ENCODE measurements at regions not wholly inside any gene's neighbourhood (a gene's known extent, or its start where the extent isn't known, plus 50 kb on each side); places are given as distances from the start of the nearest gene placed in this dataset.

DNA sequence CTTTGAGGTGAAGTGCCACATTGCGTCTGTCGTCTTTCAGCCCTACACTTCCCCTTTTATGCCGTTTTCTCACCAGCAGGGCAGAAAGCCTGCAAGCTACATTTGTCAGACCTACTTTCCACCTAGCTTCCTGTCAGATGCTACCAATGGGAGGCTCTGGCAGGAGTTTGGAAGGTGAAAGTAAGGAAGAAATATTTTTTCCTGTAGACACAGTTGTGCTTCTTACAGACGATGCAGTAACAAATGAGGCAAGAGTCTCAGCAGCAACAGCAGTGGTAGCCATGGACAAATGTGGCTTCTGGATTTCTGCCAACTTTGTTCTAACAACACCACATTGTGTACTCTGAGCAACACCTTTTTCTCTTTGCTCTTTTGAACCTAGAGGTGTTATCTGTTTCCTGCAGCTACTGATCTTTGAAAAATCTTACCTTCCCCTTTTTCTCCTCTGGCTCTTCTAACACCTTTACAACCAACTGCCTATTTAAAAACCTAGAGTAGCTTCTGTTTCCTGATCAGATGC lies 70.6 kb upstream of the STT3B start:
- H3K36me3 Mint-ChIP-seq (ENCODE audit: low read depth): peaks cover 5% of the 10 kb centered on the region; the same call in 1 of the 2 replicates
- no peaks in the 10 kb centered on the region for H3K4me1 Mint-ChIP-seq (ENCODE audit: low read depth)
- H3K27ac Mint-ChIP-seq: no peak overlapping the region
- no peak for DNase-seq
- H3K4me3 Mint-ChIP-seq: no peak overlapping the region
- TF ChIP-seq, protein P1, sequence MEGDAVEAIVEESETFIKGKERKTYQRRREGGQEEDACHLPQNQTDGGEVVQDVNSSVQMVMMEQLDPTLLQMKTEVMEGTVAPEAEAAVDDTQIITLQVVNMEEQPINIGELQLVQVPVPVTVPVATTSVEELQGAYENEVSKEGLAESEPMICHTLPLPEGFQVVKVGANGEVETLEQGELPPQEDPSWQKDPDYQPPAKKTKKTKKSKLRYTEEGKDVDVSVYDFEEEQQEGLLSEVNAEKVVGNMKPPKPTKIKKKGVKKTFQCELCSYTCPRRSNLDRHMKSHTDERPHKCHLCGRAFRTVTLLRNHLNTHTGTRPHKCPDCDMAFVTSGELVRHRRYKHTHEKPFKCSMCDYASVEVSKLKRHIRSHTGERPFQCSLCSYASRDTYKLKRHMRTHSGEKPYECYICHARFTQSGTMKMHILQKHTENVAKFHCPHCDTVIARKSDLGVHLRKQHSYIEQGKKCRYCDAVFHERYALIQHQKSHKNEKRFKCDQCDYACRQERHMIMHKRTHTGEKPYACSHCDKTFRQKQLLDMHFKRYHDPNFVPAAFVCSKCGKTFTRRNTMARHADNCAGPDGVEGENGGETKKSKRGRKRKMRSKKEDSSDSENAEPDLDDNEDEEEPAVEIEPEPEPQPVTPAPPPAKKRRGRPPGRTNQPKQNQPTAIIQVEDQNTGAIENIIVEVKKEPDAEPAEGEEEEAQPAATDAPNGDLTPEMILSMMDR (IDR thresholded peaks at IDR 0.05): no peak
- peaks cover 4% of the 10 kb centered on the region for H3K27me3 Mint-ChIP-seq (ENCODE audit: insufficient read depth)
- H3K9me3 Mint-ChIP-seq: no peaks in the 10 kb centered on the region; the same call in 1 of the 2 replicates

DNA sequence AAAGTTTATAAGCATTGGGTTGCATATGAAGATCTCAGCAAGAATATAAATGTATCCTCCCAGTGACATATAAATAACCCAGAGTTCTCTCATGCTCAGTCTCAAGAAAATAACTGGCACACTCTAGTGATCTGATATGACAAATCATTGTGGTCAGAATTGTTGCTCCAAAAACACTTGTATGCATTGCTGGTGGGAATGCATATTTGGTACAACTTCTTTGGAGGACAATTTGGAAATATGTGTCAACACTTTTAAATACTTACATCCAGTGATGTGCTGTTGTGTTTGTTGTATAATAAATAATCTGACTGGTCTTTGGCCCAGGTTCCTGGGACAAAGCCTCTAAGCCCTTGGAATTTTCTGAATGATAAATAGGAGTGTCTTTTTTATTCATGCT lies 66.7 kb upstream of the STT3B start:
- DNase-seq: peak; percentile 8

DNA sequence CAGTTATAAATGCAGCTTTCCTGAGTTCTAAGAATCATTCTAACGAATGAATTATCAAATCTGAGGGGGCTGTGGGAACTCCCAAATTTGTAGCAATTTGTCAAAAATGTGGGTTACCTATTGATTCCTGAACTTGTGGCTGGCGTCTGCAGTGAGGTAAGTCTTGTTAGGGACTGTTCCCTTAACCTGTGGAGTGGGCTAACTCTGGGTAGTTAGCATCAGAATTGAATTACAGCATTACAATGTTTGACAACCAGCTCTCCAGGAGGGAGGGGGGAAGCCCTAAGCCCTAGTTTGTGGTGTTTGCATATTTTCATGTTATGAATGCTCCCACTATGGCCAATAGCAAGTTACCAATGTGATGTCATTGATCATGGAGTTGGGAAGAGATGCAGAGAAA lies 65.9 kb upstream of the STT3B start:
- peaks cover 18% of the 10 kb centered on the region; the same call in 1 of the 2 replicates for H3K27me3 Mint-ChIP-seq (ENCODE audit: insufficient read depth)
- no peak for DNase-seq
- H3K4me3 Mint-ChIP-seq: no peak overlapping the region
- no peaks in the 10 kb centered on the region for H3K36me3 Mint-ChIP-seq (ENCODE audit: low read depth)
- H3K27ac Mint-ChIP-seq: no peak overlapping the region
- H3K4me1 Mint-ChIP-seq (ENCODE audit: low read depth): no peaks in the 10 kb centered on the region
- H3K9me3 Mint-ChIP-seq: no peaks in the 10 kb centered on the region
- TF ChIP-seq, protein P1 (IDR thresholded peaks at IDR 0.05): no peak

More for the DNA sequence above, 66.7 kb upstream of the STT3B start:
- H3K27me3 Mint-ChIP-seq (ENCODE audit: insufficient read depth): peaks cover 13% of the 10 kb centered on the region; the same call in 1 of the 2 replicates
- no peak overlapping the region for H3K4me3 Mint-ChIP-seq
- H3K4me1 Mint-ChIP-seq (ENCODE audit: low read depth): no peaks in the 10 kb centered on the region
- no peak overlapping the region for H3K27ac Mint-ChIP-seq
- peaks cover under 1% of the 10 kb centered on the region; the same call in 1 of the 2 replicates for H3K36me3 Mint-ChIP-seq (ENCODE audit: low read depth)
- TF ChIP-seq, protein P1 (IDR thresholded peaks at IDR 0.05): no peak
- no peaks in the 10 kb centered on the region for H3K9me3 Mint-ChIP-seq

DNA sequence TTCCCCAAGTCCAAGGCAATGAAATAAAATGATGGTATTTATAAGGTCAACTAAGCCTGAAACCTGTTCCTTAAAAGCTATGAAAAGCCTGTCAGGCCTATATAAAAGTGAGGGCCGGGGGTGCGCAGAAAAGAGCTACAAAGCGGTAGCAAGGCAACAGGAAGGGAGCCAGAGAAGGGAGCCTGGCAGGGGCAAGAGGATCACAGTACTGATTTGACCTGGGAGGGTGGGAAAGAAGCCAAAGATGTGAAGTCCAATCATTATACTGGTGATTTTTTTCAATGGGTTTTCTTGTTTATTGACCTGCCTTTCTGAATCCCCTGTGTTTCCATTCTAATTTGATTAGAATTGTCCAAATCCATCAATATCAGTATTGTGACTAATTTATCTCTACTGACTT lies 64.3 kb upstream of the STT3B start:
- DNase-seq: no peak
- Mint-ChIP-seq H3K27me3 (ENCODE audit: insufficient read depth) (peaks cover 27% of the 10 kb centered on the region), H3K4me1 (ENCODE audit: low read depth) (no peaks in the 10 kb centered on the region), H3K36me3 (ENCODE audit: low read depth) (no peaks in the 10 kb centered on the region), H3K27ac (no peak overlapping the region), H3K9me3 (no peaks in the 10 kb centered on the region), H3K4me3 (no peak overlapping the region)
- TF ChIP-seq, protein P1 (IDR thresholded peaks at IDR 0.05): no peak

DNA sequence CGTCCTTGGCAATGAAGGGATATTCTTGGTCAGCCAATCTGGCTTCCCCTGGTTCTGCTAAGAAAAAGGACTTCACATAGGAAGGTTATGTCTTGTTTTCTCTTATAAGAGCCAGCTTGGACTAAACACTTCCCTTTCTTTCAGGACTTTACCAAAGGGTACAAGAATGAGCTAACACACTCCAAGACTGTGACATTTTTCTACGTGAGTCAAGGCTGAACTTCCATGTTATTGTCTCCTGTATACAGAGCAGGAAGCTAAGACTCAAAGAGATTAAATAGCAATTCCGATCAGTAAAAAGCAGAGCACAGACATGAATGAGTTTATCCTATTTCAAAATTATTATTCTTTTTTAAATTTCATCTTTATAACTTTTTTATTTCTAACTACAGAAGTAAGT lies 63.3 kb upstream of the STT3B start:
- H3K4me3 Mint-ChIP-seq: no peak overlapping the region
- H3K27ac Mint-ChIP-seq: no peak overlapping the region
- TF ChIP-seq, protein P1 (IDR thresholded peaks at IDR 0.05): no peak
- H3K36me3 Mint-ChIP-seq (ENCODE audit: low read depth): no peaks in the 10 kb centered on the region
- peaks cover 27% of the 10 kb centered on the region for H3K27me3 Mint-ChIP-seq (ENCODE audit: insufficient read depth)
- H3K9me3 Mint-ChIP-seq: no peaks in the 10 kb centered on the region
- H3K4me1 Mint-ChIP-seq (ENCODE audit: low read depth): no peaks in the 10 kb centered on the region
- no peak for DNase-seq
